Iris pigment epithelial cell (primary cell): ENCODE measurements at regions not wholly inside any gene's neighbourhood (a gene's known extent, or its start where the extent isn't known, plus 50 kb on each side); places are given as distances from the start of the nearest gene placed in this dataset.

Experiments
- DNase-seq: peaks from one replicate; pipeline ENCODE4 v3.0.0-alpha.2; 2011; ENCODE audit warnings: low read depth

DNA sequence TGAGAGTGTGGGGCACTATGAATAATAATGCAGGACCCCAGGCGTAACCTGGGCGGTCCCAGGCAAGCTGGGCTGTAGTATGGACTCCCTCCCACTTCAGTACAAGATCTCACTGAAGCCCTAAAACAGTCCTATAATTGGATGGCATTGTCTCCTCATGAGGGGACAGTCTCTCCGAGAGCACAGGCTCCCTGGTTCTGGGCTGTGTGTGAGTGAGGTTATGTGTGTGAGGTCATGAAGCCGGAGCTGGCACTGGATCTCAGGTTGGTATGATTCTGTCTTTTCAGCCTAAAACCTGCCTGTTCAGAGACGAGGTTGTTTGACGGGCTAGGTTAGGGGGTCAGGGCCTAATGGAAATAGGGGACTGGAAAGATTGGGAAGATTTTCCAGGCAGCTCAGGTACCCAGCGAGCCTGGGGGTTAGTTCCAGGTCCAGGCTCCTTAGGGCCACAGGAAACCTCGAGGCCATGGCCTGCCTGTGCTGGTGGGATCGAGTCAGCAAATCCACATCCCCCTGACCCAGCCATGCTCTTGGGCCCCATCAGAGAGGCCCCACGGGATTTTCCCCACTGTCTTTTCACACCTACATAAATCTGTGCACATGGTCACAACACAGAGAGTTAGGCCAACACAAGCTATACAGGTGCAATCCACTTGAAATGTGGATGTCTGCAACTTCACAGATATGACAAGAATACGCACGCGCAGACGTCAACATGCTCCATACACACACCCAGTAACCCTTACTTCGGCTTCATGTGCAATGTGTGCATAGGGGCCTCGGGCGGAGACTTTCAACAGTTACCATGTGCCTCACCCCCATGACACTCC is 94.8 kb downstream of the INHBB start:
- DNase-seq = no peak

DNA sequence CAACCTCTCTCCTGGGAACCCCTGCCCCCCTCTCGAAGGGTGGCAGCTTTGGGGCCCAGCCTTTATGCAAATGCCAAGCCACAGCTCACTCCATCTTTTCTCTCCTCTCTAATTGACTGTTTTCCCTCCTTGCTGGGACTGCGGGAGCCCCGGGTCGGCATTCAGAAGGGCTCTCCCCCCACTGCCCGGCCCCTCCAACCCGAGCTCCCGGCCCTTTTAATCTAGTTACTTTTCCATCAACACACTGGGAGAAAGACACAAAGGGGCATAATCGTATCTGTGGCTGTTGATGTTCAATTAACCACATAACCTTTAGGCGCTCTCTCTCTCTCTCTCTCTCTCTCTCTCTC is 95.4 kb downstream of the INHBB start:
- DNase-seq = no peak

DNA sequence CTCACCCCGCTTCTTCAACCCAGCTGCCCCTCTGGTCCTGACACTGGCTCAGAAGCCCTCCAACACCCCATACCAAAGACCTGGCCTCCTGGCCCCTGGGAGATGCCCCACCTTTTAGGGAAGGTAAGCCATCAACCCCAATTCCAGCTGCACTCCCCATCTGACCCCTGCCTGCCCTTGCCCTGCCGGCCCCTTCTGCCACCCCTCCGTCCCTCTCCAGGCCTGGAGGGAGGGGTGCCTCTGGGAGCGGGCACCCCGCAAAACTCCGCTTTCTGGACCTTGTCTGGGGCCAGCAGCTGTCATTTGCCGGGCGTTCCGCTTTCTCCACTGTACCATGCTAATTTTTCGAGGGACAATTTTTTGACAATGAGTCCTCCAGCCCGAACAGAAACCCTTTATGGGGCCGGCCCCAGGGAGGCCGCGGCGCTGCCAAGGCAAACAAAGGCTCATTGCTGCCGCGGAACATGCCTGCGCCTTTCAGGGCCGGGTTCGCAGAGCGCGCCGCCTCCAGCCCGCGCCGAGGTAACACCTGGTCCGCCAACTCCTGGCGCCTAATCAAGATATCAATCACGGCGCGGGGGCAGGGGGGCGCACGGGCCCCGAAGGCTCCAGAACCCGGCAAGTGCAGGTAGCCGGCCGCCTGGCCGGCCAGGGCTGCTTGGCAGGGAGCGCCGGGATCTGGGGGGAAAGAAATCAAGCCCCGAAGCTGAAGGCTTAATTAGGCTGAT is 96.0 kb downstream of the INHBB start:
- no peak for DNase-seq

DNA sequence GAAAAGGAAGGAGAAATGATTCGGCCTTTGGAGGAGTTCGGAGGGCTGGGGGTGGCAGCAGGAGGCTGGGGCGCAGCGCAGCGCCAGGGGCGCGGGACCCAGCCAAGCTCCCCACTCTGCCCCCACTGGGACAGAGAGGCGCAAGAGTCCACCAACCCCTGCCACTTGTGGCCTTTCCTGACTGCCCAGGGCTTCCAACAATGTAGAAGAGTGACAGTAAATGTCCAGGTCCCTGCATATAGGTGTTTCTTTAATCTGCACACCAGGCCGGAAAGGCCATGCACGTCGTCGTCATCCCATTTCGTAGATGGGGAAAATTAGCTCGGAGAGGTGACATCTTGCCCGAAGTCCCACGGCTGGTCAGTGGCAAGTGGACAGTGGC is 96.6 kb downstream of the INHBB start:
- no peak for DNase-seq

DNA sequence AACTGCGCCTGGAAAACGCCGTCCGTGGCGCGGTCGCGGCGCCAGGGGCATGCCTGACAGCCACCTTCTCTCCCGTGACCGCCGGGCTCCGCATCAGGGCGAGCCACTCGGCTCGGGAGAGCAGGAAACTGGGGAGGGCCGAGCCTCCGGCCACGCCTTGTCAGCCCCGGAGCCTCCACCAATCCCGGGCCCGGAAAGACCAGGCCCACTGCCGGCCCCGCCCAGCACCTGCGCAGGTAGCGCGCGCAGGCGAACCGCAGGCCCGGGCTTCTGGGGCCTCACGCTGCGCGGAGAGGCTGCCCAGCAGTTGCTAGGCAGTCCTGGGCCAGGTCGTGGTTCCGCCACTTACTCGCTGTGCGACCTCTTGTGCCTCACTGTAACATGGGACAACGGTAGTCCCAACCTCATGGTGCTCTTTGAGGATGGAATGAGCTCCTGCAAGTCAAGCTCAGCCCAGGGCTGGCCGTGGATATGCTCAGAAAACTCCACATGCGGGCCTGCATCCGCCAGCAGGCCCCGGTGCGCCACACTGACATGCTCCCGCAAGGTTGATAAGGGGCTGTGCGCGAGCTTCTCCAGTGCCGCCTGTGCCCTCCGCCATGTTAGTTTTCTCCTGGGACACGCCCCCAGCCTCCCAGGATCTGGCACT is 97.1 kb downstream of the INHBB start:
- DNase-seq = no peak

DNA sequence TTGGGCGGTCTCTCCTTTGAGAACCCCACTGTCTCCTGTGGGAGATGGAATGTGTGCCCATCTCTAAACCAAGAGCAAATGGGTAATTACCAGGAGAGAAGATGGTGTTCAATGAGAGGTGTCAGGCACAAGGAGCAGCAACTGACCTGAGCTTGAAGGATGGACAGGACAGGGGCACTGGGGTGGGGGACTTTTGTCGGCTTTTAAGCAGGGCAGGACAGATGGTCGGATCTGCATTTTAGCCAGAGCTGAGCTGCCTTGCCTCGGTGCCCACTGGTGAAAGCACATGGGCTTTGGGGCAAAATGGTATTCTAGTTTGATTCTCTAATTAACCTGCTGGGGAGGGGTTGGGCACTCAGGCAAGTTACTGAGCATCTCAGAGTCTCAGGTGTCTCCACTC is 98.0 kb downstream of the INHBB start:
- no peak for DNase-seq

DNA sequence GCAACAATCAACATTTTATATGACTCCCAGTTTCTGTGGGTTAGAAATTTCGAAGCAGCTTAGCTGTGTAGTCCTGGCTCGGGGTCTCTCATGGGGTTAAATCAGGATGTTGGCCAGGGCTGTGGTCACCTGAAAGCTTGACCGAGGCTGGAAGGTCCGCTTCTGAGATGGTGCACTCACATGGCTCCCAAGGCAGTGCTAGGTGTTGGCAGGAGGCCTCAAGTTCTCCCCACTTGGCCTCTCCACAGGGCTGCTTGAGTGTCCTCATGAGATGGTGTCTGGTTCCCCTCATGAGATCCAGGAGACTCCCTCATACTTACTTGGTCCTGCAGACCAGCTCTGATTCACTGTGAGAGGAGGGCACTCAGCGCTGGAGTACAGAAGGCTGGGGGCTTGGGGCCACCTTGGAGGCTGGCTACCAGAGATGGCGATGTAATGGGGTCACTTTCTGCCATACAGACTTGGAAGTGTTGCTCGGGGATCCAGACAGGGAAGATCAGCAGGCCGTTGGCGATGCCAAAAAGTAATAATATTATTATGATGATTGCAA is 98.8 kb downstream of the INHBB start:
- DNase-seq = no peak

DNA sequence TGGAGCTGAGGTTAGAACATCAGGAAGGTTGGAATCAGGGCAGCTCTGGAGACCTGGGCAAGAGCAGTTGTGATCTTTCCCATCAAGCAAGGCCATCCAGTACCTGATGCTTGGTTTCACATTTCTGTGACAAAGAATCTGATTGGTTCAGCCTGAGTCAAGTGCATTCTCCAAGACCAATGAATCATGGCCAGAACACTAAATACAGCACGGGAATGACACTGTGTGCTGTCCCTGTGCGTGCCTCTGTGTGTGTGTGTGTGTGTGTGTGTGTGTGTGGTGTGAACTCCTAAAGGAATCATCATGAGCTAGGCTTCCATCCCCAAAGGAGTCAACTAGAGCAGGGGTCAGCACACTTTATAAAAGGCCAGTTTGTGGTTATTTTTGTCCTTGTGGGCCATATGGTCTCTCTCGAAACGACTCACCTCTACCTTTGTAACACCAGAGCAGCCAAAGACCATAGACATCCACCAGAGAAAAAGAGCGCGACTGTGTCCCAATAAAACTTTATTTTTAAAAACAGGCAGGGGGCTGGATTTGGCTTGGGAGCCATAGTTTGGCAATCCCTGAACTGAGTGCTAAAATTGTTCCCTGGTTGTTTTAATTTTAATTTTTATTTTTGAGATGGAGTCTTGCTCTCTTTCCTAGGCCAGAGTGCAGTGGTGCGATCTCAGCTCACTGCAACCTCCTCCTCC is 99.7 kb downstream of the INHBB start:
- peak; percentile 17 for DNase-seq

DNA sequence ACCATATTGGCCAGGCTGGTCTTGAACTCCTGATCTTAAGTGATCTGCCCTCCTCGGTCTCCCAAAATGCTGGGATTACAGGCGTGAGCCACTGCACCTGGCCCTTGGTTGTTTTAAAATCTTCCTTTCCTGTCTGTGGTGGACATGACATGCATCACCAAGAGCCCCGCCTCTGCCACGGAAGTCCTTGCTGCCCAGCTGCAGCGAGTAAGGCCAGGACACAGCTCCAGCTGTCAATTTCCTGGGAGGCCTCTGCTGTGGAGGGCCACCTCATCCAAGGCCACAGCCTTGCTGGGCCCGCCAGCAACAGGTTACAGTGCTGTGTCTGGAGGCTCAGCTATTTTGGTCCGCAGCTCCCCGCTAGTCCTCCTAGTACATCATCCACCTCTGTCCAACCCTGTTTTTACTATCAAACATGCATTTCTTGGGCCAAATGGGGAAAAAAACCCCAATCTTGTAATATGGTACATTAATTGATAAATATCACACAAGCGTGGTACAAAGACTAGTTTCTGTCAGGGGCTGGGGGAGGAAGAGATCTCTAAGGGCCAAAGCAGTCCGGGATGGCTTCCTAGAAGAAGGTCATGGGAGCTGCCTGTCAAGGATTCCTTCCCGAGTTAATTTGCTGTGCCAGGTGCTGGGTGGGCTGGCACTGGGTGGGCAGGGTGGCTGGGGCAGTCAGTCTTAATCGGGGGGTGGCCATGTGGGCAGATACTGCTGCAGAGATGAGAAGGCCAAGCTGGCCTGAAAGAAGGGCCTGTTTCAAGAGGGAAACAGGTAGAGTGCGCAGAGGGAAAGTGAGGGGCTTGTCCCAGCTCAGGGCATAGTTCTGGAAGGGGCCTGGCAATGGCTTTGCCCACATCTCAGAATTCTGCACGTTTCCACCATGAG is 100.5 kb downstream of the INHBB start:
- DNase-seq = no peak

DNA sequence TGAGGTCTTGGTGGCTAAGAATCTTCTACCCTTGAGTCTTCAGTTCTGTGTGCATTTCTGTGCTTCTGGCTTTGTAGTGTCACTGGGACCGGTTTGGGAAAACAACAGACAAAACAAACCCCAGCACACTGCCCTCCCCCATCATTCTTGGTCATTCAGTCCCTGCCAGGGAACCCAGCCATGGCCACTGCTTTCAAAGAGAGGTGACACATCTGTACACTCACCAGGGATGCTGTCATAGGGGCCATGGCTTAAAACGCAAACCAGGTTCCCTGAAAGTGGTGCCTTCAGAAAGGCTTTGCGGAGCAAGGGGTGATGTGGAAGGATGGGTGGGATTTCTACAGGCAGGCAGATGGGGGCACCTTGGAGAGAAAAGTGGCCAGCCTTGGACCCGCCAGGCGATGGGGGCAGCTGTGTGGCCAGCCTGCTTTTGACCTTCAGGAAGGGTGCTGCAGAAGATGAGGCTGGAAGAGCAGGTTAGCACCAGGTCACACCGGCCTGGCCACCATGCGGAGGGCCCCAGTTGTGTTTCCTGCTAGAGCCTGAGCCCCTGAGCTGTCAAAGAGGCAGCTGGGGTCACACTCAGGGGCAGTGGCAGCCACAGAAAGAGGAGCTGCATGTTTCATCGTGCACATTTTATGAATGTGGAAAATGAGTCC is 101.3 kb downstream of the INHBB start:
- DNase-seq = no peak

DNA sequence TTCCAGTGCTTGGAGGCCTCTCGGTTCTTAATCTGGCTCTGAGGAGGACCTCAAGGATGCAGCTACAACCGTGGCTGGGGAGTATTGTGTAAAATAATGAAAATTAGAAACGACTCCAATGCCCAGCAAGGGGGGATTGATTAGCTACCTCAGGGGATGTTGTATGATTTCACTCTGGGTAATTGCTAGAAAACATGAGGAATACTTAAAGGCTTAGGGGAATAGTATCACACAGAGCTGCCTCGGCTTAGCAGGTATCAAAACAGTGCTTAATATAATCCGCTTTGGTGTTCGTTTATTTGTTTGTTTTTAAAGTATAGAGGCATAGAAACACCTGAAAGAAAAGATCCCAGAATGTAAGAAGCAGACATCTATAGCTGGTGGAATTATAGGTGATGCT is 102.5 kb downstream of the INHBB start:
- DNase-seq = no peak

DNA sequence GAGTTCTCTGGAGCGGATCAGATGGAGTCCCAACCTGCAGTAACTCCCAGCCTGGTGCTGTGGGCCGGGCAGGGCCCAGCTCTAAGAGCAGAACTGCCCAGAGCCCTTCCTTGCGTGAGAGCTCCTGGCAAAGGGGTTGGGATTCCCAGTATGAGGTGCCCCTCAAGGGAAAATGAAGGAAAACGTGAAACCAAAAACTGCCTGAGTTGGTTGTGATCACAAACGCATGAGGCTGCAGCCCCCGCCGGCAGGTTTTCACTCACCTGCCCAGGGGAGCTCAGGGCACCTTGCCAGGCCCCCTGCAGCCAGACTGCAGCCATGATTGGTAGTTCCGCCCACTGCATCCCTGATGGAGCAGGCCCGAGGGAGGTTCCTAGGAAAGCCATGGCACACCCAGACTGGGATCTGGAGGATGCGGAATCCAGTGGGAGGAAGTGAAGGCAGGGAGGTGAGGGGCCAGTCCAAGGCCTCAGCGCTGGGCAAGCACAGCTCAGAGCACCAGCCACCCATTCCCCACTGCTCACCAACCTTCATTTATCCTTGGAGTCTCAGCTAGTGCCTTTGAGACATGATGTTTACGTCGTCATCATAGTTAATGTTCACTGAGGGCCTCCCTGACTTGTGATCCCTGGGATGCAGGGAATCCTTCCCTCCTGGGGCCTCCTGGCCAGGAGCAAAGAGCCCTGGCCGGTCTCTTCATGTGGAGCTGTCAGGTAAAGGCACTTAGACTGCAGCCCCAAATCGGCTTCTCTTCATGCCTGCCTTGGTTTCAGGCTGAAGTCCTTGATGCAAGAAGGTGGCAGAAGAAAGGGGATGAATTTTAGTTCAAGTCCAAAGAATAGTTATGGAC is 103.2 kb downstream of the INHBB start:
- no peak for DNase-seq

DNA sequence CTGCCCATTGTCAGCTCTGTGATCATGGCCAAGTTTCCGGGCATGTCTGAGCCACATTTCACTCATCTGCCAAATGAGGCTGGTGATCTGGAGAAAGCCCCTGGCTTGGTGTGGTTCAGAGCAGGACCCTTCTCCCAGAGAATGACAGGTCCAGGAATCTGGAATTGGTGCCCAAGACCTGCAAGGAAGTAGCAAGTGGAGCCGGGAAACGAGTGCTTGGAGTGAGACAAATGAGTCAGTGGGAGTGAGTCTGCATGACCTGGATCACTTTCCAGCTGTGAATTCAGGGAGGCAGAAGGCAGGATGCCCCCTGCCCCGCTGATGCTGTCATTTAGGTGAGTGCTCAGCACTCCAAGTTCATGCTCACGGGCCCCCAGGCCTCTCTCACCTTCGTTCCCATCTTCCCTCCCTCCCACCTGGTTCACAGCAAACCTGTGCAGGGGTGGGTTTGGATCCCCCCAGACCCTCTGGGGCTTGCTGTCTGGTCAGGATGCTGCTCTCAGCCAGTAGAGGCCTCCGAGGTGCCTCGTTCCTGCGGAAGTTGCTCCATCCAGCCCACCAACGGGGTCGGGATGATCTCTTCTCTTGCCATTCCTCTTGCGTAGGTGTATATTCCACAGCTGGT is 104.4 kb downstream of the INHBB start:
- DNase-seq = no peak

DNA sequence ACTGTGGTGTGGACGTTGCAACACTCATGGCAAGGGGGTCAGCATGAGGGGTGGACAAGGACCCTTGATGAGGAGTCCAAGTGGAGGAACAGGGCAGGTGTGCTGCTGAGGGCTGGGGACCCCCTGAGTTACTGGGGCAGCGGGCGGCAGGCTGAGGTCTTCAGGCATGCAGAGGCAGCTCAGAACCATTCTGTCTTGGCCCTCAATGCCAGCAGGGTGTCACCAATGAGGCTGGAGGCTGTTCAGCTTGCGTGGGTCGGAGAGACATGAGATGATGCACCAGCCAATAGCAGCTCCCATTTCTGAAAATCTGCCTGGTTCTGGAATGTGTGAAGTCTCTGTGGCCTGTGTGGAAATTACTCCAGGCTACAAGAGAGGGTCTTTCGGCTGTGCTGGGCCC is 105.4 kb downstream of the INHBB start:
- no peak for DNase-seq

DNA sequence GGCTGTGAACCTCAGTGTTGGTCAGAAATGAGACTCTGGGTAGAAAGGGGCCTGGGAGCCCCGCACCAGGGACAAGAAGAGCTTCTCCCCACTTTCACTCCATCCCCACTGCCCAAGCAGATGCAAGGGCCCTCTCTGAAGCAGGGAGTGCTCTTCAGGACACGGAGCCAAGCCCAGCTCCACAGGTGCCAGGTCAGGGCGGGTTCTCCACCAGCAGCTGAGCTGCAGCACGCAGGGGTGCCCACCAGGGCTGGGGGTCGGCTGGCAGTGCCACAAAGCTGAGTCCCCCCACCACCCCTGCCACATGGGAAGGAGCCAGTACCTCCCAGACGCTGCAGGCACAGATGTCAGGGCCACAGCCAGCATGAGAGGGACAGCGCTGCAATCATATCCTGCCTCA is 106.2 kb downstream of the INHBB start:
- no peak for DNase-seq

DNA sequence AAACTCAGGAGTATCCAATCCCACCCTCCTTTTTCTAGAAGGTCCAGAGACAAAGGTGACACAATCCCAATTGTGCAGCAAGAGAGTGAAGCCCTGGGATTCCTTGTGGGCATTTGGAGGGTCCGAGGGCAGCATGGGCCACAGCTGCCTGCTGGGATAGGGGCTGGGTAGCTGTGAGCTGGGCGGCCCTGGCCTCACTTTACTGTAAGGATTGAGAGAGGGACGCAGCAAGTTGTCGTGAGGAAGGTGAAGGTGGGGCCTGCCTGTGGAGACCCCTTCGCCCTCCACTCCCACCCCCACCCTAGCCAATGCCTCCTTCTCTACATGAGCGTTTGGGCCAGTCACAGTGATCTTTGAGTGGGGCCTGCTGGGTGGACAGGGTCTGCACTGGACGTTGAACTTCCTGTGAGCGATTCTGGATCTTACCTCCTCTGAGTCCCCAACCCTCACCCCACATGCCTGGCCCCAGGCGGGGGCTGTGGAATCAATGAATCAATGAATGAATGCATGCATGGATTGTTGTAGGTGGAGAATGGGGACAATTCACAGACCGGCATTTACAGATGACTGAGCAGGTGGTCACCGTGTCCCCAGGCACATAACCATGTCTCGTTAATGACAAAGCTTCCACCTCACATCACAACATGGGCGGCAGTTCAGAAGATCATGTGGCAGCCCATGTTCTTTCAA is 107.2 kb downstream of the INHBB start:
- no peak for DNase-seq

DNA sequence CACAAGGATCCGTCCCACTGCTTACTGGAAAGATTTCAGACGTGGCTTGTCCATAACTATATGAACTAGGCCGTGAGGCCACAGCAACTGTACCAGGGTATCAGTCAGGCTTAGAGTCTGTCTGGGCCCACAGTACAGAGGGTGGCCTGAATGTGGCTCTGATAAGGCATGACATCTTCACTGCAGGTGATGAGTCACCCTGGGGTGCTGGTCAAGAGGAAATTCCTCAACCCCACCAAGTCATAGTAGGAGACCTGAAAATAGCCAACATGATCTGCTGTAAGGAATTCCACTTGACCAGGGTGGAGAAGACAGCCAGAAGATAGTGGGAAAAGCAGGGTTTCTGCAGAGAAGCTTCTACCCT is 107.7 kb downstream of the INHBB start:
- peak; percentile 41 for DNase-seq

DNA sequence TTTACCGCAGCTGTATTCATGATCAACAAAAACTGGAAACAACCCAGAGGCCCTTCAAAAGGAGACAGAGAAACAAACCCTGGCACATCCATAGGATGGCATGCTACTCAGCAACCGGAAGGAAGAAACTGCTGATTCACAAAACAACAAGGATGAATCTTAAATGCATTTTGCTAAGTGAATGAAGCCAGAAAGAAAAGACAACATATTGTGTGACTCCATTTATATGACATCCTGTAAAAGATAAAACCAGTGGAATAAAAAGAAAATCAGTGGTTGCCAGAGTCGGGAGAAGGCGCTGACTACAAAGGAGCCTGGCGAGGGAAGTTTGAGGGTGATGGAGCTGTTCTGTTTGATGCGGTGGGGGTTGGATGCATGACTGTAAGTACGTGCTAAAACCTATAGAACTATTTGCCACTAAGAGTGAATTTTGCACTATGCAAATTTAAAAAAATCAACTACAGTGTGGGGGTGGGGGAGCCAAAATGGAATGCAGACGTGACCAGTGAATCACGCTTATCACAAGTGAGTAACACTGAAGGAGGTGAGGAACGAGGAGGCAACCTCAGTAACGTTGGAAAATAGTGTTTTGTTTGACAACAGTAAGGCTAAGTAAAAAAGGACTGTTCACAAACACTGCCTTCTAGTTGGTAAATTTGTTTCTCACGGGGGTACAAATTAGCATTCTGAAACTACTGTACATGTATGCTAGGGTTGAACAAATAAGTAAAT is 108.9 kb downstream of the INHBB start:
- peak; percentile 27 for DNase-seq
